UCSD-AML1 (cell line): ENCODE measurements at regions not wholly inside any gene's neighbourhood (a gene's known extent, or its start where the extent isn't known, plus 50 kb on each side); places are given as distances from the start of the nearest gene placed in this dataset.

ENCODE experiments used
- DNase-seq: peaks from one replicate; lab custom pipeline; 2025; ENCODE audit not compliant: unreplicated experiment; lab: John Stamatoyannopoulos, UW

DNA sequence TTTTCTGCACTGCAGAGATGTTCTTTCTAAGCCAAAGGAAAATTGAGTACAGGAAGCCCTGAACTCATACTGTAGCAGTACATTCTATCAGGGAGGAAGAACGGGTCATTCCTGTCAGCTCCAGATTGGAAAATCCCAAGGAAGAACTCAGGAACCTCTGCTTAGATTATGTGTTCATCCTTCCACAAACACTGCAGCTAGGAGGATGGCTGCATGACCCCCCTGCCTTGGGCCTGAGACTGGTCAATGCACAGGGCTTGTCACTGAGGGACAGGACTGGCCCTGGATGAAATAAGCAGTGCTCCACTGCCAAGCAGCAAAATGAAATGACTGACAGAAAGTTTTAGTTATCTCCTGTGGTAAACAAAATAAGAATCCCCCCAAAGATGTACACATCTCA lies 1406.8 kb upstream of the TMEM132C start:
- no peak for DNase-seq

DNA sequence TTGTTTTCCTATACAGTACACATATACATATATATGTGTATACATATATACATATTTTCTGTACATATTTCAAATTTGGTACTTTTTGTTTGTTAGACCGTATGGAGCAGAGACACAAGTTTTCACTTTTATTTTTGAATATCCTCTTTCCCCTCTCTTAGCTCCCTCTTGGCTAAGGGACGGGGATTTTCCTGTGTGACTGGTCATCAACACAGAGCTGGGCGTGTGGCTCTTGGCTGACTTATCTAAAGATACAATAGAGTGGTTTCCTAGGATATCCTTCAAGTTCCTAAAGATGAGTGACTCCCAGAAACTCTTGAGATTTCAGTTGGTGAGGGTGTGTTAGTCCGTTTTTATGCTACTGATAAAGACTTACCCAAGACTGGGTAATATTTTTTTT lies 1404.5 kb upstream of the TMEM132C start:
- DNase-seq, result no peak

GRCh38 chr12:126869644-126870043 lies 1397.3 kb upstream of the TMEM132C start:
- no peak for DNase-seq

DNA sequence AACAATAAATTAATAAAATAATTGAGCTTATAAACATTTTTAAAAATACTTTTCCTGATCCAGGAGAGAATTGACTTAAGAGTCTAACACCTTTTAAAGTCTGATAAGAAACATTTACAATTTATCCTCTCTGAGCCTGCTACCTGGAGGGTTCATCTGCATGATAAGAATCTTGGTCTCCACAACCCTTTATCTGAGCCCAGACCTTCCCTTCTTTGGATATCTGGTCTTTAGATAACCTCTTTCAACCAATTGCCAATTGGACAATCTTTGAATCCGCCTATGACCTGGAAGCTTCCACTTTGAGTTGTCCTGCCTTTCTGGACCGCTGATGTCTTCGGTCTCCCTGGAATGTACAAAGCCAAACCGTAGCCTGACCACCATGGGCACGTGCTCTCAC lies 1393.3 kb upstream of the TMEM132C start:
- DNase-seq, result no peak

- peak; percentile 64 for DNase-seq
These were observed 1392.4 kb upstream of the TMEM132C start for GRCh38 chr12:126874427-126875026.

DNA sequence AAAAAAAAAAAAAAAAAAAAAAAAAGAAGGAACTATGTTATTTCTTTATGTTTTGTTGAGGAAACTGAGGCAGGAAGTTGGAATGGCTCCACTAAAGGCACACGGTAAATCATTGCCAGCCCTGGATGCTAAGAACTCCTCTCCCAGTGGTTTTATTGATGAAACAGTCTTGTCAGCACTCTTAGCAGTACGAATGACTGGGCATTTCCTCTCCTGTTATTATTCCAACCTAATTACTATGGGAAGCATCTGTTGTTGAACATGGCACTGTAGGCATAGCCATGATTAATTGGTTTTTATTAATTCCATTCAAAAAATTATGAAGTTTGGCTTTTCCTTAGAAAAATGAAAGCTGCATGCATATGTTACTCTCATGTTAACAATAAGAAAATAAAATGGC lies 1387.1 kb upstream of the TMEM132C start:
- no peak for DNase-seq

- DNase-seq, result no peak
These were observed 1383.3 kb upstream of the TMEM132C start for GRCh38 chr12:126883697-126884096.

- DNase-seq, result no peak
These were observed 1377.5 kb upstream of the TMEM132C start for GRCh38 chr12:126889501-126889900.

DNA sequence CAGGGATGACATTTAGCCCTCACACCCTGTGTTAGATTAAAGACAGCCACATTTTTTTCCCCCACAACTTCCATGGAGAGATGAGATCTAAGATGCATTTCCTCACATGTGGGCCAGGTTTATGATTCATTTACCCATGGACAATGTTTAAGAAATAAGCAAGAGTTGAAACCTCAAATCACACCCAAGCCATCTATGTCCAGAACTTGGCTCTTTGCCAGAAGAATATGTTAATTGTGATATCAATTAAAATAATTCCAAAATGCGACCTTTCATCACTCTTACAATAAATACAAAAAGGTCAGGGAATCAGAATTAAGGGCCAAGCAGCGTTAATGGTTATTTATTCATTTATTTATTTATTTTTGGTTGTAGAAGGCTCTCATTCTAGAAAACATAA lies 1376.9 kb upstream of the TMEM132C start:
- DNase-seq, result no peak

- DNase-seq, result no peak
These were observed 1375.2 kb upstream of the TMEM132C start for GRCh38 chr12:126891789-126892188.

- DNase-seq, result no peak
These were observed 1370.7 kb upstream of the TMEM132C start for GRCh38 chr12:126895951-126896913.

DNA sequence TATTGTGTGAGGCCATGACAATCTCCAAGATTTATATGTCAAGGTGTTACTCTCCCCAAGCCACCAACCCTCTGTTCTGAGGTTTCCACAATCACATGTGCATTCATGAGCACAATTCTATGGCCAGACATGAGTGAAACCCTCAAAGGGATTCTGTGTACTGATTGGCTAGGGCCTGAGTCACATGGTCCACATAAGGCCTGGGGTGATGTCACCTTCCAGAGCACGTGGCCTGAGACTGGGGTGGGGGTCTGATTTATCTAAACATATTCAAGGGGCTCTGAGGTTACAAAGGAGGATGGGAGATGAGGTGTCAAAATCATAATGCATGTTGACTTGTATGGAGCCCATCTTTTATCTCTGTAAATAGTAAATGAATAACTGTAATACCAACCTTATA lies 1369.9 kb upstream of the TMEM132C start:
- DNase-seq, result no peak

DNA sequence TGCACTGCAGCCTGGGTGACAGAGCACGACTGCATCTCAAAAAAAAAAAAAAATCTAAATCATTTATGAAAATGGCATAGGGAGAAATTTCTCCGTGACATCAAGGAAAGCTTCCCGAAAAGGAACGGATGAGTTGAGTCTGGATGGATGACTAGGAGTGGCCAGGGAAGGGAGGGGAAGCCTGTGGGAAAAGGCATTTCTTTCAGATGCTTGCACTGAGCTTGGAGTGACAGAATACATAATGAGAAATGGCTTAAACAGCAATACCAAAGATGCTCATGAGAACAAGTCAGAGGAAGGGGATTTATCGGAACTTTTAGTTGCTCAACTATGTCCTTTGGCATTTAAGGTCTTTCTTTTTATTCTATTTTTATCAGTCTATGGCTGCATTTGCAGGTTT lies 1369.2 kb upstream of the TMEM132C start:
- DNase-seq, result no peak

GRCh38 chr12:126898562-126898961 lies 1368.4 kb upstream of the TMEM132C start:
- no peak for DNase-seq

DNA sequence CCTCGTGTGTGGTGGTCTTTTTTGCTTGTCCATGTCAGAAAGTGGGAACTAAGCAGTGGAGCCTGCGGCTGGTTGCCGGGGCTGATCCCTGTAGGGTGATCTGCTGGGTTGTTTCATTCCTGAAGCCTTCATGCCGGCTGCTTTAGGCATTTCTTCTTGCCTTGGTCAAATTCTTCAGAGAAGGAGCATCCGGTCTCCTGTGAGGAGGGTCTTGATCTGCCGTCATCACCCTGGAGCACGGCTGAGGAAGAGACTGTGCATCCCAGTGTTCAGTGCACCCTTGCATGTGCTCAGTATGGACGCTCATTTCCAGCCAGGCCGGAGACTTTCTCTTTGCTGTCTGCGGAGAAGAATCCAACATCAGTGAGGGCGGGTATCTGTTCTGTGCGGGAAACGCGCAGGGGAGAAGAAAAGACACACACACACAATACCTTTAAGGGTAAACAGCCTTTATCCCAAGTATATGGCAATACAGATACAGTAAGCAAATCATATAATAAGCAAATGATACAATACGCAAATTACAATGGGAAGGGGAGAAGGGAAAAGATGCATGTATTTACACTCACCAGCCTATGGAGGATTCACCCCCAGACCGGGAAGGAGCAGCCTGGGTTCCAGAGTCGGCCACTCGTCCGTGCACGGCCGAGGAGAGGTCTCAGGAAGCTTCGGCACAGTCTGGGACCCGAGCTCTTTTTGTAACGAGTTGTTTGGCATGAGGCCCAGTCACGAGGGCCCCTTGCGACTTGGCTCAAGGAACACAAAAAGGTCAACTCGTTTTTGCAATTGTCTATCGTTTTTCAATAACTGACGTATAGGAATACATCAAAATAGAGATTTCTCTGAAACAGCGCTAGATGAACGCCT lies 1366.8 kb upstream of the TMEM132C start:
- no peak for DNase-seq

GRCh38 chr12:126903027-126903876 lies 1363.7 kb upstream of the TMEM132C start:
- DNase-seq, result no peak

DNA sequence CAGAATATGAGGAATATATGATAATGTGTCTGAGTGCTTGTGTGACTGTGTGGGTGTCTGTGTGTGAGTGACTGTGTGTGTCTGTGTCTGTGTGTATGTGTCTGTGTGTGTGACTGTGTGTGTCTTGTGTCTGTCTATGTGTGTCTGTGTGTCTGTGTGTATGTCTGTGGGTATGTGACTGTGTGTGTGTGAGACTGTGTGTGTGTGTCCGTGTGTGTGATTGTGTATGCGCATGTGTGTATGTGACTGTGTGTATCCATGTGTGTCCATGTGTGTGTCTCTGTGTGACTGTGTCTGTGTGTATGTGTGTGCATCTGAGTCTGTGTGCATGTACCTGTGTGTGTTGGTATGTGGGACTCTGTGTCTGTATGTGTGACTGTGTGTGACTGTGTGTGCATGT lies 1361.2 kb upstream of the TMEM132C start:
- no peak for DNase-seq

DNA sequence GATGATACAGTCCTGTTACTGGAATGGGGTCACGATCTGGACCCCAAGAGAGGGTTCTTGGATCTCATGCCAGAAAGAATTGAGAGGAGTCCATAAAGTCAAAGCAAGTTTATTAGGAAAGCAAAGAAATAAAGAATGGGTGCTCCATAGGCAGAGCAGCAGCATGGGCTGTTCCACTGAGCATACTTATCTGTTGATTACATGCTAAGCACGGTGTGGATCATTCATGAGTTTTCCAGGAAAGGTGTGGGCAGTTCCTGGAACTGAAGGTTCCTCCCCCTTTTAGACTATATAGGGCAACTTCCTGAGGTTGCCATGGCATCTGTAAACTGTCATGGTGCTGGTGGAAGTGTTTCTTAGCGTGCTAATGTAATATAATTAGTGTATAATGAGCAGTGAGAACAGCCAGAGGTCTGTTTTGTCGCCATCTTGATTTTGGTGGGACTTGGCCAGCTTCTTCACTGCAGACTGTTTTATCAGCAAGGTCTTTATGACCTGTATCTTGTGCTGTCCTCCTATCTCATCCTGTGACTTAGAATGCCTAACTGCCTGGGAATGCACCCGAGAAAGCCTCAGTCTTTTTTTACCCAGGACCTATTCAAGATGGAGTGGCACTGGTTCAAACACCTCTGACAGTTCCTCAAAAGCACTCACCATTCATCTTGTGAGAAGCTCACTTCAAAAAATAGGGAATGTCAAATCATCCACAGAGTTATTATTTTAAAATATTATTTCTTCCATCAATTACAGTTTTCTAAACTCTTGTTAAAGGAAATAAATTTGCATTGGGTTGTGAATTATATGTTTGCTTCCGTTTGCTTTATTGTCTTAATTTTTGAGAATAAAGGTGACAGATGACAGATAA lies 1358.8 kb upstream of the TMEM132C start:
- no peak for DNase-seq

DNA sequence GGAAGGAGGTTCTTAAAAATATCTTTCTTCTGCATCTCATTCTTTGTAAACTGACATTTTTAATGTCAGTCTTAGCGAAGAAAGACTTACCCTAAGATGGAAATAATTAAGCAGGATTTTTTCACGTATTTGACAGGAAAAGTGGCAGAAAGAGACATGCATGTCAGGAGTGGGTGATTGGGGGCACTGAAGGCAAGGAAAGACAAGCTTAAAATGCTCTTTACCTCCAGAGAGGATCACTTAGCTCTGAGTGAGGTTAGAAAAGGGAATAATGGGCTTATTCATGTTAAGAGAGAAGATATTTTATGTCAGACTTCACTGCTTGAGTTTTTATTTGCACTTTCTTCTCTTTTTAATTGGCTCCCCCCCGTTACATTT lies 1358.2 kb upstream of the TMEM132C start:
- DNase-seq, result no peak

DNA sequence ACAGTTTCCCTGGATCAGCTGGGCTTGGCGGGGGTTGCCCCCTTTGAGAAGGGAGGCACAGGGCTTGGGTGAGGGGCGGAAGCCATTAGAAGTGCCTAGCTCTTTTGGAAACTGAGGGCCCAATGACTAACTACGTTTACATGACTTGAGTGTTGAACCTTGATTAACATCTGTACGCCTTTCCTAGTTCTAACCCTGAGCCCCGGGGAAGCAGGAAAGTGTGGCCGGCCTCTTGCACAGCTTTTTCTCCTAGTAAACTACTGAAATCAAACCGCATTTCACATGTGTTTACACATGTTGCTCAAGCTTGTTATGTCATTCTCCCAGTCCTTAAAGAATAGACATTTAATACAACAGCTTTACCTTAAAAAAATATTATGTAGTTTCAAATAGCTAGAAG lies 1356.4 kb upstream of the TMEM132C start:
- DNase-seq, result no peak
